ENCODE measurements at regions not wholly inside any gene's neighbourhood (a gene's known extent, or its start where the extent isn't known, plus 50 kb on each side); places are given as distances from the start of the nearest gene placed in this dataset.

GRCh38 chr14:30257946-30258661, 300.9 kb upstream of the G2E3 start:
- no peak for DNase-seq (ENCODE audit: low spot score in 2 of 2)
- no peak overlapping the region for H3K4me3 ChIP-seq (ENCODE audit: low read depth, poor library complexity, severe bottlenecking)
- 85 to 88% methylated on average over 1 of the region's 1 CpG for WGBS, 2 donors
- TF ChIP-seq CTCF (IDR thresholded peaks at IDR 0.05) (no peak), POLR2A (IDR thresholded peaks at IDR 0.05) (no peak)
- intact Hi-C loops (cut with DNase I; ENCODE audit: low total_unique reads) = no loop called here

- intact Hi-C loops (cut with DNase I; ENCODE audit: low total_unique reads) = no loop called here
- WGBS, 2 donors = 71 to 73% methylated on average over 9 of the region's 9 CpGs
- H3K4me3 ChIP-seq (ENCODE audit: low read depth, poor library complexity, severe bottlenecking) = no peak overlapping the region
- no peak for DNase-seq (ENCODE audit: low spot score in 2 of 2)
- TF ChIP-seq CTCF (IDR thresholded peaks at IDR 0.05) = no peak
- TF ChIP-seq POLR2A (IDR thresholded peaks at IDR 0.05) = no peak
Measured at GRCh38 chr14:30260833-30261607, 297.9 kb upstream of the G2E3 start.

GRCh38 chr14:30264161-30264560, 294.8 kb upstream of the G2E3 start:
- DNase-seq (ENCODE audit: low spot score in 2 of 2) = no peak
- no peak overlapping the region for H3K4me3 ChIP-seq (ENCODE audit: low read depth, poor library complexity, severe bottlenecking)
- intact Hi-C loops (cut with DNase I; ENCODE audit: low total_unique reads) = no loop called here
- TF ChIP-seq CTCF (IDR thresholded peaks at IDR 0.05) (no peak), POLR2A (IDR thresholded peaks at IDR 0.05) (no peak)

GRCh38 chr14:30266290-30266689, 292.7 kb upstream of the G2E3 start:
- intact Hi-C loops (cut with DNase I; ENCODE audit: low total_unique reads) = no loop called here
- no peak for DNase-seq (ENCODE audit: low spot score in 2 of 2)
- TF ChIP-seq POLR2A (IDR thresholded peaks at IDR 0.05) = no peak
- TF ChIP-seq CTCF (IDR thresholded peaks at IDR 0.05) = no peak
- H3K4me3 ChIP-seq (ENCODE audit: low read depth, poor library complexity, severe bottlenecking) = no peak overlapping the region
- 85 to 91% methylated on average over 3 of the region's 3 CpGs for WGBS, 2 donors

GRCh38 chr14:30267141-30267540, 291.8 kb upstream of the G2E3 start:
- intact Hi-C loops (cut with DNase I; ENCODE audit: low total_unique reads) = no loop called here
- 77 to 83% methylated on average over 1 of the region's 1 CpG for WGBS, 2 donors
- DNase-seq (ENCODE audit: low spot score in 2 of 2) = no peak
- no peak for TF ChIP-seq CTCF (IDR thresholded peaks at IDR 0.05)
- no peak for TF ChIP-seq POLR2A (IDR thresholded peaks at IDR 0.05)
- H3K4me3 ChIP-seq (ENCODE audit: low read depth, poor library complexity, severe bottlenecking) = no peak overlapping the region

All from lower leg skin (tissue), 4 donors.